Vagina (tissue), 2 donors: ENCODE measurements at regions not wholly inside any gene's neighbourhood (a gene's known extent, or its start where the extent isn't known, plus 50 kb on each side); places are given as distances from the start of the nearest gene placed in this dataset.

Source experiments
- POLR2AphosphoS5 ChIP-seq, 2 donors: sonication (generic); formaldehyde crosslinking; IDR thresholded peaks; one replicate each; pipeline ENCODE4 v1.9.0; 2017; ENCODE audit warnings: antibody characterized with exemption in 2 of 2, mild to moderate bottlenecking in 2 of 2, low read depth in 1 of 2; ENCODE audit not compliant: insufficient read depth in 1 of 2
- TF ChIP-seq, protein P1 (sequence below), 3 experiments: fragments of 450-650 bp in 2 of 3; fragments of 200-600 bp in 1 of 3; sonication (generic) in 1 of 3; IDR thresholded peaks; one replicate each; pipeline ENCODE4 v1.5.1; 2017 to 2019; ENCODE audit warnings: antibody characterized with exemption in 3 of 3, mild to moderate bottlenecking in 2 of 3, moderate library complexity in 2 of 3

DNA sequence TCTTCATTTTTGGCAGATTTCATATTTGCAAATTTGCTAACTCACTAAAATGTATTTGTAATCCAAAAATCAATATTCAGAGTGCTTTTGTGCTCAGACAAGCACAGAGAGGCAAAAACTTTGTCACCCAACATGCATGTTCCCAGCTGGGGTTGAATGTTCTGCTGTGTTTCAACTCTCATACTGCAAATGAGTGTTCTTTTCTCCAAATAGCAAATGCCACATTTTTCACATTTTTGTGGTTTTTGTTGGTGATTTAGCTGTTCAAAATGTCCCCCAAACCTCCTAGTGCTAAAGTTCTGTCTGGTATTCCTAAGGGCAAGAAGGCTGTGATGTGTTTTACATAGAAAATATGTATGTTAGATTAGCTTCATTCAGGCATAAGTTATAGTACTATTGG lies 87.3 kb upstream of the PCSK5 start:
- TF ChIP-seq, protein P1, sequence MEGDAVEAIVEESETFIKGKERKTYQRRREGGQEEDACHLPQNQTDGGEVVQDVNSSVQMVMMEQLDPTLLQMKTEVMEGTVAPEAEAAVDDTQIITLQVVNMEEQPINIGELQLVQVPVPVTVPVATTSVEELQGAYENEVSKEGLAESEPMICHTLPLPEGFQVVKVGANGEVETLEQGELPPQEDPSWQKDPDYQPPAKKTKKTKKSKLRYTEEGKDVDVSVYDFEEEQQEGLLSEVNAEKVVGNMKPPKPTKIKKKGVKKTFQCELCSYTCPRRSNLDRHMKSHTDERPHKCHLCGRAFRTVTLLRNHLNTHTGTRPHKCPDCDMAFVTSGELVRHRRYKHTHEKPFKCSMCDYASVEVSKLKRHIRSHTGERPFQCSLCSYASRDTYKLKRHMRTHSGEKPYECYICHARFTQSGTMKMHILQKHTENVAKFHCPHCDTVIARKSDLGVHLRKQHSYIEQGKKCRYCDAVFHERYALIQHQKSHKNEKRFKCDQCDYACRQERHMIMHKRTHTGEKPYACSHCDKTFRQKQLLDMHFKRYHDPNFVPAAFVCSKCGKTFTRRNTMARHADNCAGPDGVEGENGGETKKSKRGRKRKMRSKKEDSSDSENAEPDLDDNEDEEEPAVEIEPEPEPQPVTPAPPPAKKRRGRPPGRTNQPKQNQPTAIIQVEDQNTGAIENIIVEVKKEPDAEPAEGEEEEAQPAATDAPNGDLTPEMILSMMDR (IDR thresholded peaks at IDR 0.05): no peak
- TF ChIP-seq POLR2AphosphoS5 (IDR thresholded peaks at IDR 0.05; ENCODE audit: insufficient read depth in 1 of 2, low read depth in 1 of 2): no peak
